Sigmoid colon (tissue), 4 donors: ENCODE measurements at regions not wholly inside any gene's neighbourhood (a gene's known extent, or its start where the extent isn't known, plus 50 kb on each side); places are given as distances from the start of the nearest gene placed in this dataset.

Source experiments
- POLR2AphosphoS5 ChIP-seq, 4 donors: sonication (generic); formaldehyde crosslinking; IDR thresholded peaks; one replicate each; pipeline ENCODE4 v1.6.1; 2017; ENCODE audit warnings: antibody characterized with exemption in 4 of 4
- TF ChIP-seq, protein P1 (sequence below), 4 experiments: fragments of 450-650 bp in 3 of 4; fragments of 200-600 bp in 1 of 4; IDR thresholded peaks; one replicate each; pipeline ENCODE4 v1.5.1; 2016 to 2019; ENCODE audit warnings: antibody characterized with exemption in 4 of 4, mild to moderate bottlenecking in 3 of 4, moderate library complexity in 2 of 4

DNA sequence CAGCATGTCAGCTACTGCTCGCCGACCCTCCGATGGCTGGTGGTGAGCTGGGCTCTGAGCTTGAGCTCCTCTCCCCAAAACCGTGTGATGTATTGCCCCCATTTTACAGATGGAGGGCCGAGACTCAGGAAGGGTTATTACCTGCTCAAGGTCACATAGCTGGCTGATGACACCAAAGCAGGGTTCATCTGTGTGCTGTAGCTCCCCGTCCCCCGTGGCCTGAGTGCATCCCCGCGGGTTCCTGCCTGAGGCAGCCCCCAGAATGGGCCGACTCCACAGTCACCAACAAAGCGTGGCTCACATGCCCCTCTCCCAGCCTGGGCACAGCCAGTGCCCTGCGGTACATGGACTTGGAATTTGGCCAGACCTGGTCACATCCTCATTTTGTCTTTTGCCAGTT, 198.6 kb downstream of the TFCP2L1 start:
- TF ChIP-seq, protein P1, sequence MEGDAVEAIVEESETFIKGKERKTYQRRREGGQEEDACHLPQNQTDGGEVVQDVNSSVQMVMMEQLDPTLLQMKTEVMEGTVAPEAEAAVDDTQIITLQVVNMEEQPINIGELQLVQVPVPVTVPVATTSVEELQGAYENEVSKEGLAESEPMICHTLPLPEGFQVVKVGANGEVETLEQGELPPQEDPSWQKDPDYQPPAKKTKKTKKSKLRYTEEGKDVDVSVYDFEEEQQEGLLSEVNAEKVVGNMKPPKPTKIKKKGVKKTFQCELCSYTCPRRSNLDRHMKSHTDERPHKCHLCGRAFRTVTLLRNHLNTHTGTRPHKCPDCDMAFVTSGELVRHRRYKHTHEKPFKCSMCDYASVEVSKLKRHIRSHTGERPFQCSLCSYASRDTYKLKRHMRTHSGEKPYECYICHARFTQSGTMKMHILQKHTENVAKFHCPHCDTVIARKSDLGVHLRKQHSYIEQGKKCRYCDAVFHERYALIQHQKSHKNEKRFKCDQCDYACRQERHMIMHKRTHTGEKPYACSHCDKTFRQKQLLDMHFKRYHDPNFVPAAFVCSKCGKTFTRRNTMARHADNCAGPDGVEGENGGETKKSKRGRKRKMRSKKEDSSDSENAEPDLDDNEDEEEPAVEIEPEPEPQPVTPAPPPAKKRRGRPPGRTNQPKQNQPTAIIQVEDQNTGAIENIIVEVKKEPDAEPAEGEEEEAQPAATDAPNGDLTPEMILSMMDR (IDR thresholded peaks at IDR 0.05): no peak
- no peak for TF ChIP-seq POLR2AphosphoS5 (IDR thresholded peaks at IDR 0.05)
